Stimulated activated CD8-positive, alpha-beta memory T cell treated with anti-CD3 and anti-CD28 coated beads, Interleukin-2, amount 100 ng/mL, for 1 hour (primary cell): ENCODE measurements at regions not wholly inside any gene's neighbourhood (a gene's known extent, or its start where the extent isn't known, plus 50 kb on each side); places are given as distances from the start of the nearest gene placed in this dataset.
A peak's percentile ranks its signal among the peaks of the same experiment; 100 is the strongest.
"Not testable (repeated sequence)": the region's sequence is repeated elsewhere in the genome, so short reads cannot be mapped to it uniquely, and the experiment has no call there.

Experiments used
- DNase-seq, 2 donors: peaks; one replicate each; pipeline ENCODE4 v3.0.0-alpha.2; 2020; ENCODE audit warnings: low read depth in 2 of 2

GRCh38 chr2:16756831-16757644, 91.4 kb upstream of the CYRIA start:
- DNase-seq, result peak; percentile 28 to 31

GRCh38 chr2:16755442-16755841, 89.8 kb upstream of the CYRIA start:
- DNase-seq, result no peak

GRCh38 chr2:16753025-16753424, 87.4 kb upstream of the CYRIA start:
- DNase-seq, result not testable (repeated sequence)

GRCh38 chr2:16750925-16751214, 85.2 kb upstream of the CYRIA start:
- not testable (repeated sequence) for DNase-seq

- no peak for DNase-seq
Measured at GRCh38 chr2:16750175-16750924, 84.7 kb upstream of the CYRIA start.

GRCh38 chr2:16748511-16749266, 83.1 kb upstream of the CYRIA start:
- not testable (repeated sequence) for DNase-seq

GRCh38 chr2:16747689-16748088, 82.1 kb upstream of the CYRIA start:
- DNase-seq, result no peak

- DNase-seq, result no peak
Measured at GRCh38 chr2:16747257-16747656, 81.6 kb upstream of the CYRIA start.

- DNase-seq, result no peak
Measured at GRCh38 chr2:16746833-16747232, 81.2 kb upstream of the CYRIA start.

GRCh38 chr2:16746329-16746728, 80.7 kb upstream of the CYRIA start:
- DNase-seq, result no peak

- no peak for DNase-seq
Measured at GRCh38 chr2:16745466-16745865, 79.8 kb upstream of the CYRIA start.

- DNase-seq, result no peak
Measured at GRCh38 chr2:16744521-16744920, 78.9 kb upstream of the CYRIA start.

GRCh38 chr2:16742026-16742425, 76.4 kb upstream of the CYRIA start:
- no peak for DNase-seq

- DNase-seq, result no peak
Measured at GRCh38 chr2:16741498-16741897, 75.9 kb upstream of the CYRIA start.

- DNase-seq, result no peak
Measured at GRCh38 chr2:16739778-16740581, 74.3 kb upstream of the CYRIA start.

GRCh38 chr2:16738361-16739225, 73.0 kb upstream of the CYRIA start:
- DNase-seq, result no peak

- no peak for DNase-seq
Measured at GRCh38 chr2:16737812-16738211, 72.2 kb upstream of the CYRIA start.

GRCh38 chr2:16736633-16737032, 71.0 kb upstream of the CYRIA start:
- no peak for DNase-seq

- DNase-seq, result no peak
Measured at GRCh38 chr2:16729335-16729734, 63.7 kb upstream of the CYRIA start.

- DNase-seq, result no peak
Measured at GRCh38 chr2:16728351-16729136, 62.9 kb upstream of the CYRIA start.
